Esophagus muscularis mucosa (tissue), 4 donors: ENCODE measurements at regions not wholly inside any gene's neighbourhood (a gene's known extent, or its start where the extent isn't known, plus 50 kb on each side); places are given as distances from the start of the nearest gene placed in this dataset.

Experiments
- EP300 ChIP-seq: sonication (generic); formaldehyde crosslinking; IDR thresholded peaks from one replicate; pipeline ENCODE4 v1.6.1; 2017; ENCODE audit warnings: antibody characterized with exemption
- POLR2A ChIP-seq: fragments of 450-650 bp; IDR thresholded peaks from one replicate; pipeline ENCODE4 v1.6.1; 2017; ENCODE audit warnings: antibody characterized with exemption, moderate library complexity, mild to moderate bottlenecking, low read depth
- POLR2AphosphoS5 ChIP-seq, 2 donors: sonication (generic); formaldehyde crosslinking; IDR thresholded peaks; one replicate each; pipeline ENCODE4 v1.6.1; 2017; ENCODE audit warnings: antibody characterized with exemption in 2 of 2
- TF ChIP-seq, protein P1 (sequence below), 3 experiments: fragments of 200-600 bp in 2 of 3; fragments of 450-650 bp in 1 of 3; sonication (generic) in 2 of 3; IDR thresholded peaks; one replicate each; pipeline ENCODE4 v1.5.1; 2017 to 2019; ENCODE audit warnings: antibody characterized with exemption in 3 of 3, mild to moderate bottlenecking in 2 of 3, moderate library complexity in 1 of 3

DNA sequence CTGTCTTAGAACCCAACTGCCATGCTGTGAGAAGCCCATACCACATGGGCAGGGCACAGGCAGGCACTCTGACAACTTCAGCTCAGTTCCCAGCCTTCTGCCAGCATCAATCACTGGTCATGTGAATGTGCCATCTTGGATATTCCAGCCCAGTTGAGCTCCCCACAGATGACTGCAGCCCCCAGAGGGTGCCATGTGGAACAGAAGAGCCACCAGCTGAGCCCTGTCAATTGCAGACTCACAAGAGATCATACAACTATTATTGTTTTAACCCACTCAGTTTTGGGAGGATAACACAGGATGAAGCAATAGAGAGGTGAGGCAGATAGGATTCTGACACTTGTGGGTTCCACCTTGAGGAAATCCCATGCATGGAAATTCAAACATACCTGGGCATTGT lies 78.4 kb upstream of the ZBTB40 start:
- TF ChIP-seq, protein P1, sequence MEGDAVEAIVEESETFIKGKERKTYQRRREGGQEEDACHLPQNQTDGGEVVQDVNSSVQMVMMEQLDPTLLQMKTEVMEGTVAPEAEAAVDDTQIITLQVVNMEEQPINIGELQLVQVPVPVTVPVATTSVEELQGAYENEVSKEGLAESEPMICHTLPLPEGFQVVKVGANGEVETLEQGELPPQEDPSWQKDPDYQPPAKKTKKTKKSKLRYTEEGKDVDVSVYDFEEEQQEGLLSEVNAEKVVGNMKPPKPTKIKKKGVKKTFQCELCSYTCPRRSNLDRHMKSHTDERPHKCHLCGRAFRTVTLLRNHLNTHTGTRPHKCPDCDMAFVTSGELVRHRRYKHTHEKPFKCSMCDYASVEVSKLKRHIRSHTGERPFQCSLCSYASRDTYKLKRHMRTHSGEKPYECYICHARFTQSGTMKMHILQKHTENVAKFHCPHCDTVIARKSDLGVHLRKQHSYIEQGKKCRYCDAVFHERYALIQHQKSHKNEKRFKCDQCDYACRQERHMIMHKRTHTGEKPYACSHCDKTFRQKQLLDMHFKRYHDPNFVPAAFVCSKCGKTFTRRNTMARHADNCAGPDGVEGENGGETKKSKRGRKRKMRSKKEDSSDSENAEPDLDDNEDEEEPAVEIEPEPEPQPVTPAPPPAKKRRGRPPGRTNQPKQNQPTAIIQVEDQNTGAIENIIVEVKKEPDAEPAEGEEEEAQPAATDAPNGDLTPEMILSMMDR (IDR thresholded peaks at IDR 0.05) = no peak
- TF ChIP-seq POLR2A (no peak), EP300 (no peak), POLR2AphosphoS5 (IDR thresholded peaks at IDR 0.05) (no peak)
